H9 (cell line): ENCODE measurements at regions not wholly inside any gene's neighbourhood (a gene's known extent, or its start where the extent isn't known, plus 50 kb on each side); places are given as distances from the start of the nearest gene placed in this dataset.

Experiments used
- DNase-seq: peaks from one replicate; pipeline ENCODE4 v3.0.0-alpha.2; 2017
- H2AFZ ChIP-seq: one replicate; pipeline ENCODE4 v1.6.1; 2013; ENCODE audit warnings: mild to moderate bottlenecking, low read length, control low read depth, moderate library complexity
- H2AK5ac ChIP-seq: 2 replicates; pipeline ENCODE4 v1.6.1; 2013; ENCODE audit warnings: low read length, control low read depth, mixed read lengths; ENCODE audit not compliant: insufficient read length
- H2BK120ac ChIP-seq: one replicate; pipeline ENCODE4 v1.6.1; 2013; ENCODE audit warnings: low read depth, mild to moderate bottlenecking, low read length, control low read depth, inconsistent platforms; ENCODE audit not compliant: poor library complexity, severe bottlenecking
- H2BK12ac ChIP-seq: 2 replicates; pipeline ENCODE4 v1.6.1; 2013; ENCODE audit warnings: low read length, control low read depth, mixed read lengths, low read depth; ENCODE audit not compliant: insufficient read length
- H2BK15ac ChIP-seq: 2 replicates; pipeline ENCODE4 v1.6.1; 2013; ENCODE audit warnings: low read depth, low read length, control low read depth
- H2BK20ac ChIP-seq: one replicate; pipeline ENCODE4 v1.6.1; 2013; ENCODE audit warnings: low read depth, mild to moderate bottlenecking, low read length, control low read depth, inconsistent platforms; ENCODE audit not compliant: poor library complexity, severe bottlenecking
- H2BK5ac ChIP-seq: 2 replicates; pipeline ENCODE4 v1.6.1; 2013; ENCODE audit warnings: low read length, control low read depth, mixed read lengths; ENCODE audit not compliant: insufficient read length
- H3K14ac ChIP-seq: 2 replicates; pipeline ENCODE4 v1.6.1; 2013; ENCODE audit warnings: low read length, control low read depth; ENCODE audit not compliant: insufficient read depth
- H3K18ac ChIP-seq: 2 replicates; pipeline ENCODE4 v1.6.1; 2013; ENCODE audit warnings: low read depth, mild to moderate bottlenecking, mixed read lengths, low read length, control low read depth; ENCODE audit not compliant: insufficient read length
- H3K23ac ChIP-seq: 2 replicates; pipeline ENCODE4 v1.6.1; 2013; ENCODE audit warnings: low read length, control low read depth, mixed read lengths, low read depth; ENCODE audit not compliant: insufficient read length
- H3K23me2 ChIP-seq: 2 replicates; pipeline ENCODE4 v1.6.1; 2013; ENCODE audit warnings: low read depth, mild to moderate bottlenecking, mixed read lengths, low read length, control low read depth; ENCODE audit not compliant: insufficient read length, poor library complexity, severe bottlenecking
- H3K27ac ChIP-seq: 2 replicates; pipeline ENCODE4 v1.5.1; 2013; ENCODE audit warnings: low read length, control low read depth, mixed read lengths, low read depth; ENCODE audit not compliant: insufficient read length
- H3K27me3 ChIP-seq: 2 replicates; pipeline ENCODE4 v1.6.1; 2013; ENCODE audit warnings: low read length, control low read depth, inconsistent platforms; ENCODE audit not compliant: insufficient read depth
- H3K4ac ChIP-seq: 2 replicates; pipeline ENCODE4 v1.6.1; 2013; ENCODE audit warnings: low read depth, mild to moderate bottlenecking, control low read depth, inconsistent platforms, low read length, moderate library complexity
- H3K4me1 ChIP-seq: 2 replicates; pipeline ENCODE4 v1.6.1; 2013; ENCODE audit warnings: low read length, control low read depth, inconsistent platforms; ENCODE audit not compliant: insufficient read depth
- H3K4me2 ChIP-seq: 2 replicates; pipeline ENCODE4 v1.6.1; 2013; ENCODE audit warnings: low read length, control low read depth, mixed read lengths; ENCODE audit not compliant: insufficient read length, insufficient read depth
- H3K56ac ChIP-seq: 2 replicates; pipeline ENCODE4 v1.6.1; 2013; ENCODE audit warnings: low read depth, mild to moderate bottlenecking, mixed read lengths, low read length, control low read depth; ENCODE audit not compliant: insufficient read length
- H3K79me1 ChIP-seq: 2 replicates; pipeline ENCODE4 v1.6.1; 2013; ENCODE audit warnings: low read depth, mild to moderate bottlenecking, moderate library complexity, low read length, control low read depth, inconsistent platforms; ENCODE audit not compliant: insufficient read depth, poor library complexity, severe bottlenecking
- H3K79me2 ChIP-seq: 2 replicates; pipeline ENCODE4 v1.6.1; 2013; ENCODE audit warnings: low read length, control low read depth, inconsistent platforms; ENCODE audit not compliant: insufficient read depth
- H3K9ac ChIP-seq: 2 replicates; pipeline ENCODE4 v1.6.1; 2013; ENCODE audit warnings: low read length, control low read depth, mixed read lengths; ENCODE audit not compliant: insufficient read length; ENCODE audit errors: extremely low read depth
- H3K9me3 ChIP-seq: one replicate; pipeline ENCODE4 v1.6.1; 2013; ENCODE audit warnings: low read depth, low read length, inconsistent platforms; ENCODE audit not compliant: control insufficient read depth
- H3T11ph ChIP-seq: one replicate; pipeline ENCODE4 v1.6.1; 2013; ENCODE audit warnings: mild to moderate bottlenecking, low read length, control low read depth, inconsistent platforms
- H4K20me1 ChIP-seq: one replicate; pipeline ENCODE4 v1.6.1; 2013; ENCODE audit not compliant: control insufficient read depth, insufficient read length, insufficient read depth
- H4K5ac ChIP-seq: 2 replicates; pipeline ENCODE4 v1.6.1; 2013; ENCODE audit warnings: low read depth, mild to moderate bottlenecking, mixed read lengths, low read length, control low read depth; ENCODE audit not compliant: insufficient read length
- H4K8ac ChIP-seq: replicated peaks from 2 replicates; pipeline ENCODE4 v1.6.1; 2013; ENCODE audit warnings: low read length, control low read depth, mixed read lengths, low read depth; ENCODE audit not compliant: insufficient read length
- H4K91ac ChIP-seq: 2 replicates; pipeline ENCODE4 v1.6.1; 2013; ENCODE audit warnings: low read depth, mild to moderate bottlenecking, moderate library complexity, mixed read lengths, low read length, control low read depth; ENCODE audit not compliant: insufficient read length
- H3K27ac Mint-ChIP-seq, 3 experiments: 2 replicates in 2 of 3; 3 replicates in 1 of 3; pipeline ENCODE4 v1.8.0; 2020 to 2021; ENCODE audit warnings: mixed read lengths in 3 of 3, mild to moderate bottlenecking in 1 of 3, moderate library complexity in 1 of 3
- H3K27me3 Mint-ChIP-seq: 2 replicates; pipeline ENCODE4 v1.8.0; 2021; ENCODE audit warnings: low read depth, mild to moderate bottlenecking, moderate library complexity, mixed read lengths
- H3K36me3 Mint-ChIP-seq, 3 experiments: 2 replicates in 2 of 3; 3 replicates in 1 of 3; pipeline ENCODE4 v1.8.0; 2020 to 2021; ENCODE audit warnings: low read depth in 3 of 3, mixed read lengths in 3 of 3; ENCODE audit not compliant: insufficient read depth in 1 of 3
- H3K4me1 Mint-ChIP-seq, 2 experiments: 2 replicates each; pipeline ENCODE4 v1.8.0; 2020; ENCODE audit warnings: mixed read lengths in 2 of 2
- H3K4me3 Mint-ChIP-seq, 2 experiments: 2 replicates in 1 of 2; 3 replicates in 1 of 2; pipeline ENCODE4 v1.8.0; 2020 to 2021; ENCODE audit warnings: mild to moderate bottlenecking in 2 of 2, mixed read lengths in 2 of 2, moderate library complexity in 1 of 2
- H3K9me3 Mint-ChIP-seq, 2 experiments: 2 replicates in 1 of 2; 3 replicates in 1 of 2; pipeline ENCODE4 v1.8.0; 2020; ENCODE audit warnings: mild to moderate bottlenecking in 2 of 2, mixed read lengths in 2 of 2, moderate library complexity in 1 of 2
- WGBS: extraction: QIAGEN DNeasy Blood & Tissue Kit; methylation state at CpG from one replicate; pipeline ENCODE4 v1.1.7; 2013; ENCODE audit warnings: missing lambda C conversion rate, low lambda C conversion rate, mixed read lengths; ENCODE audit not compliant: insufficient read length; ENCODE audit errors: extremely low coverage; 5-methylcytosine and 5-hydroxymethylcytosine counted together
- TF ChIP-seq, protein P1 (sequence below): fragments of 200-600 bp; sonication (generic); conservative IDR thresholded peaks from 3 replicates; pipeline ENCODE4 v1.8.0; 2021; ENCODE audit warnings: antibody characterized with exemption, mild to moderate bottlenecking

- Histone ChIP-seq H3K23me2 (no peaks in the 10 kb centered on the region), H2BK12ac (no peak overlapping the region), H3K9ac (no peak overlapping the region), H3K56ac (no peak overlapping the region), H3T11ph (no peak overlapping the region), H2AK5ac (no peak overlapping the region), H4K8ac (no peak overlapping the region), H2BK5ac (no peak overlapping the region), H3K9me3 (no peaks in the 10 kb centered on the region), H4K91ac (no peak overlapping the region), H3K4me2 (no peak overlapping the region), H3K4ac (no peak overlapping the region), H3K27ac (no peak overlapping the region), H4K20me1 (no peaks in the 10 kb centered on the region), H4K5ac (no peak overlapping the region), H3K27me3 (no peaks in the 10 kb centered on the region), H3K23ac (no peak overlapping the region), H2BK15ac (no peak overlapping the region), H2BK120ac (no peak overlapping the region), H3K18ac (no peak overlapping the region), H2BK20ac (no peak overlapping the region), H3K14ac (no peak overlapping the region), H3K4me1 (no peaks in the 10 kb centered on the region), H2AFZ (no peak overlapping the region), H3K79me1 (no peaks in the 10 kb centered on the region), H3K79me2 (no peaks in the 10 kb centered on the region)
- DNase-seq = no peak
- H3K36me3 Mint-ChIP-seq = no peaks in the 10 kb centered on the region
- H3K27me3 Mint-ChIP-seq = no peaks in the 10 kb centered on the region
- TF ChIP-seq, protein P1, sequence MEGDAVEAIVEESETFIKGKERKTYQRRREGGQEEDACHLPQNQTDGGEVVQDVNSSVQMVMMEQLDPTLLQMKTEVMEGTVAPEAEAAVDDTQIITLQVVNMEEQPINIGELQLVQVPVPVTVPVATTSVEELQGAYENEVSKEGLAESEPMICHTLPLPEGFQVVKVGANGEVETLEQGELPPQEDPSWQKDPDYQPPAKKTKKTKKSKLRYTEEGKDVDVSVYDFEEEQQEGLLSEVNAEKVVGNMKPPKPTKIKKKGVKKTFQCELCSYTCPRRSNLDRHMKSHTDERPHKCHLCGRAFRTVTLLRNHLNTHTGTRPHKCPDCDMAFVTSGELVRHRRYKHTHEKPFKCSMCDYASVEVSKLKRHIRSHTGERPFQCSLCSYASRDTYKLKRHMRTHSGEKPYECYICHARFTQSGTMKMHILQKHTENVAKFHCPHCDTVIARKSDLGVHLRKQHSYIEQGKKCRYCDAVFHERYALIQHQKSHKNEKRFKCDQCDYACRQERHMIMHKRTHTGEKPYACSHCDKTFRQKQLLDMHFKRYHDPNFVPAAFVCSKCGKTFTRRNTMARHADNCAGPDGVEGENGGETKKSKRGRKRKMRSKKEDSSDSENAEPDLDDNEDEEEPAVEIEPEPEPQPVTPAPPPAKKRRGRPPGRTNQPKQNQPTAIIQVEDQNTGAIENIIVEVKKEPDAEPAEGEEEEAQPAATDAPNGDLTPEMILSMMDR = no peak
- H3K9me3 Mint-ChIP-seq = no peaks in the 10 kb centered on the region
- H3K4me3 Mint-ChIP-seq = no peak overlapping the region
- H3K4me1 Mint-ChIP-seq = 0 out of 4 replicates have a peak, but pooled peaks cover 0 to 4% of the 10 kb centered on the region in 2 experiments
- whole genome bisulfite sequencing = no CpG with 5 or more reads among the region's 1 CpG
- no peak overlapping the region for H3K27ac Mint-ChIP-seq
Measured at GRCh38 chr5:58239045-58239444, 220.8 kb downstream of the PLK2 start.
